GM12872 (cell line): ENCODE measurements at regions not wholly inside any gene's neighbourhood (a gene's known extent, or its start where the extent isn't known, plus 50 kb on each side); places are given as distances from the start of the nearest gene placed in this dataset.

ENCODE experiments used
- TF ChIP-seq, protein P1 (sequence below): IDR thresholded peaks from 3 replicates; pipeline ENCODE4 v1.5.1; 2011; ENCODE audit warnings: low read depth, mild to moderate bottlenecking, low read length, moderate library complexity; ENCODE audit not compliant: insufficient read depth

GRCh38 chr4:124783847-124784246 lies 71.3 kb upstream of the ANKRD50 start:
- TF ChIP-seq, protein P1, sequence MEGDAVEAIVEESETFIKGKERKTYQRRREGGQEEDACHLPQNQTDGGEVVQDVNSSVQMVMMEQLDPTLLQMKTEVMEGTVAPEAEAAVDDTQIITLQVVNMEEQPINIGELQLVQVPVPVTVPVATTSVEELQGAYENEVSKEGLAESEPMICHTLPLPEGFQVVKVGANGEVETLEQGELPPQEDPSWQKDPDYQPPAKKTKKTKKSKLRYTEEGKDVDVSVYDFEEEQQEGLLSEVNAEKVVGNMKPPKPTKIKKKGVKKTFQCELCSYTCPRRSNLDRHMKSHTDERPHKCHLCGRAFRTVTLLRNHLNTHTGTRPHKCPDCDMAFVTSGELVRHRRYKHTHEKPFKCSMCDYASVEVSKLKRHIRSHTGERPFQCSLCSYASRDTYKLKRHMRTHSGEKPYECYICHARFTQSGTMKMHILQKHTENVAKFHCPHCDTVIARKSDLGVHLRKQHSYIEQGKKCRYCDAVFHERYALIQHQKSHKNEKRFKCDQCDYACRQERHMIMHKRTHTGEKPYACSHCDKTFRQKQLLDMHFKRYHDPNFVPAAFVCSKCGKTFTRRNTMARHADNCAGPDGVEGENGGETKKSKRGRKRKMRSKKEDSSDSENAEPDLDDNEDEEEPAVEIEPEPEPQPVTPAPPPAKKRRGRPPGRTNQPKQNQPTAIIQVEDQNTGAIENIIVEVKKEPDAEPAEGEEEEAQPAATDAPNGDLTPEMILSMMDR = no peak

DNA sequence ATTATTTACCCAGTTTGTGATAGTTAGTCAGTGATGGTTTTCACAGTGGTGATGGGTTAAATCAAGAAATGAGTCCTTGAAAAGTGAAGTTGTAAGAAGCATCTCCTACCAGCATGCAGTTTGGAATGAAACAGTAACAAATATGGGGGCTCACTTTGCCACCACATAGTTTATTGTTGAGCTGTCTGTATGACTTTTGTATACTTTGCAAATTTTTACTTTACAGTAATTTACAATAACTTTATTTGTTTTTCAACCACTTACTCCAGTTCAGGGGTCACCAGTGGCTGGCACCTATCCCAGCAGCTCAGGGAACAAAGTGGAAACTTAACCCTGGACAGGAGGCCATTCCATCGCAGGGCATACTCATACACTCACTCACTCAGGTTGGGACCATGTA lies 64.5 kb upstream of the ANKRD50 start:
- TF ChIP-seq, protein P1 = no peak

DNA sequence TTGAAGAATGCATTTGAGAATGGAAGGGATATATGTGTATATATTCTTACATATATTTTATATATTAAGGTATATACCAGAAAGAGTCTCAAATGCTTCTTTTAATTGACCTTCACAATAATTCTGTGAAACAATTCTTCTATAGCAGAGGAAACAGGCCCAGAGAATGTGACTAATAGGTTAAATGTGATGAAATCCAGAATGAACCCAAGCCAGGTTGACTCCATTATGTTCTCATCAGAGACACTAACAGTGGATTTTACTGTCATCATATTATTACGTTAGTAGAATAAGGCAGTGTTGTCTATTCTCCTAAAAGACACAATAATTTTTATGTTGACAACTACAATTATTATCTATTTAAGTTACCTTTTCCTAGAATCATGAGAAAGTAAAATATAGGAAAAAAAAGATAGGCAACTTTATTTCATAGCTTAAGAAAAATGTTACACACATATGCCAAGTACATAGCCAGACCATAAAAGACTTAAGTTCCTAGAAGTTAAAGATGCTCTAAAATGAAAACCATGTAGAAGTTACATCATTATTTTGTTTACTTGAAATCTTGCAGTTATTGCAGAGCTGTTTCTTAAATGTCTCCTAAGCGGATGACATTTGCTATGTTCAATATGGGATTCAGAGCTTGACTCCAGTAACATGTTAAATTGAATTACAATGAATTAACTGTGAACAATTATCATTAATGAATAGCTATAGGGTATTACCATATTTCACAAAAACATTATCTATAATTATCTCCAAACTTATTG lies 56.2 kb upstream of the ANKRD50 start:
- TF ChIP-seq, protein P1 = no peak

DNA sequence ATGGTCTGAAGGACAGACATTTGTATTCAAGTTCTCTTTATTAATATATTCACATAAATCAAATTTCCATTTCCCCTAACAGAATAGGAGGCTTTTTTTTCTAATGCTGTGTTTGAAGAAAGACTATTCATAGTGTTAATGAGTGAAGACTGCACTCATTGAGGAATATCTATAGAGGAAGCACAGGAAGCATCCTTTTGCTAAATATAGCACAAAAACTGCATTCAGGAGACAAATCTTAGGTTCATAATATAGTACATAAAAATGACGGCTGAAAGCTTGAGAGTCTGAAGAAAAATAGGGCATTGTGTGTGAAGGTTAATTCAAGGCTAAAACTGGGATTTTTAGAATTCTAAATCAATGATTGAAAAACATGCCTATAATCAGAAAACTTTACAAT lies 50.4 kb upstream of the ANKRD50 start:
- TF ChIP-seq, protein P1 = no peak
